ENCODE measurements at regions not wholly inside any gene's neighbourhood (a gene's known extent, or its start where the extent isn't known, plus 50 kb on each side); places are given as distances from the start of the nearest gene placed in this dataset.

GRCh38 chr6:24019393-24019792 is 106.6 kb upstream of the NRSN1 start:
- TF ChIP-seq CTCF (IDR thresholded peaks at IDR 0.05) (no peak), RAD21 (conservative IDR thresholded peaks at IDR 0.05 in 1 of 2, IDR thresholded peaks at IDR 0.05 in 1 of 2) (no peak), MAX (IDR thresholded peaks at IDR 0.05) (no peak), CHD2 (IDR thresholded peaks at IDR 0.05; ENCODE audit: low read length, partially characterized antibody) (no peak), RCOR1 (IDR thresholded peaks at IDR 0.05; ENCODE audit: low read depth, low read length) (no peak), EP300 (IDR thresholded peaks at IDR 0.05) (no peak)

Data from A549 (cell line).